Gastrocnemius medialis (tissue), 4 donors: ENCODE measurements at regions not wholly inside any gene's neighbourhood (a gene's known extent, or its start where the extent isn't known, plus 50 kb on each side); places are given as distances from the start of the nearest gene placed in this dataset.

ENCODE experiments used
- ATAC-seq, 2 donors: fragments of 150-250 bp; one replicate each; pipeline ENCODE4 v1.9.1; 2016
- DNase-seq, 2 donors: peaks; one replicate each; pipeline ENCODE4 v3.0.0-alpha.2; 2019
- H3K27ac ChIP-seq, 4 donors: fragments of 200-600 bp; sonication (generic); 1 replicate in 1 of 4; 2 replicates in 3 of 4; pipeline ENCODE4 v1.5.1; 2016 to 2018; ENCODE audit warnings: mild to moderate bottlenecking in 2 of 4, moderate library complexity in 1 of 4
- H3K27me3 ChIP-seq, 3 donors: fragments of 200-600 bp; sonication (generic) in 2 of 3; 1 replicate in 1 of 3; 2 replicates in 2 of 3; pipeline versions ENCODE4 v1.5.1 to v1.6.0; 2016 to 2019; ENCODE audit warnings: mild to moderate bottlenecking in 1 of 3, moderate library complexity in 1 of 3
- H3K36me3 ChIP-seq, 2 donors: fragments of 200-600 bp; sonication (generic) in 1 of 2; one replicate each; pipeline ENCODE4 v1.5.1; 2017 to 2018
- H3K4me1 ChIP-seq, 2 donors: fragments of 200-600 bp; sonication (generic) in 1 of 2; one replicate each; pipeline ENCODE4 v1.5.1; 2016 to 2017; ENCODE audit warnings: mild to moderate bottlenecking in 2 of 2
- H3K4me3 ChIP-seq, 4 donors: fragments of 200-600 bp; sonication (generic) in 3 of 4; 1 replicate in 1 of 4; 2 replicates in 3 of 4; pipeline ENCODE4 v1.5.1; 2016 to 2019; ENCODE audit warnings: mild to moderate bottlenecking in 2 of 4
- H3K9me3 ChIP-seq, 3 donors: fragments of 200-600 bp; sonication (generic) in 2 of 3; 1 replicate in 1 of 3; 2 replicates in 2 of 3; pipeline ENCODE4 v1.5.1; 2016 to 2019
- CTCF ChIP-seq, 5 experiments: fragments of 450-650 bp in 3 of 5; fragments of 200-600 bp in 2 of 5; sonication (generic) in 2 of 5; IDR thresholded peaks in 4 of 5; conservative IDR thresholded peaks in 1 of 5; 1 replicate in 4 of 5; 2 replicates in 1 of 5; pipeline ENCODE4 v1.5.1; 2016 to 2019; ENCODE audit warnings: antibody characterized with exemption in 5 of 5, mild to moderate bottlenecking in 3 of 5, moderate library complexity in 3 of 5
- POLR2A ChIP-seq, 2 donors: fragments of 450-650 bp; IDR thresholded peaks; one replicate each; pipeline ENCODE4 v1.6.1; 2017; ENCODE audit warnings: antibody characterized with exemption in 2 of 2, mild to moderate bottlenecking in 2 of 2, moderate library complexity in 2 of 2
- in situ Hi-C, 4 donors: fragments of 200-750 bp; cut with MboI; loops; one replicate each; pipeline versions ENCODE4 v1.15.0 to v1.8.0; 2017; ENCODE audit warnings: low sequenced_read_pairs in 4 of 4
- intact Hi-C: fragments of 100-400 bp; cut with DNase I; formaldehyde crosslinking; loops from one replicate; pipeline ENCODE4 v1.15.1; 2023; ENCODE audit warnings: low total_unique reads

- H3K36me3 ChIP-seq: no peaks in the 10 kb centered on the region
- in situ Hi-C loops: no loop called here
- ATAC-seq (no peak), DNase-seq (no peak)
- TF ChIP-seq CTCF (IDR thresholded peaks at IDR 0.05 in 4 of 5, conservative IDR thresholded peaks at IDR 0.05 in 1 of 5) (no peak), POLR2A (IDR thresholded peaks at IDR 0.05) (no peak)
- H3K27ac ChIP-seq: no peak overlapping the region
- H3K9me3 ChIP-seq: peaks cover 0 to 4% (median 0%) of the 10 kb centered on the region in 3 donors
- H3K4me1 ChIP-seq: no peaks in the 10 kb centered on the region
- intact Hi-C loops: no loop called here
- no peaks in the 10 kb centered on the region for H3K27me3 ChIP-seq
- H3K4me3 ChIP-seq: no peak overlapping the region
Measured at GRCh38 chr12:61701471-61701870, 558.7 kb upstream of the USP15 start.

DNA sequence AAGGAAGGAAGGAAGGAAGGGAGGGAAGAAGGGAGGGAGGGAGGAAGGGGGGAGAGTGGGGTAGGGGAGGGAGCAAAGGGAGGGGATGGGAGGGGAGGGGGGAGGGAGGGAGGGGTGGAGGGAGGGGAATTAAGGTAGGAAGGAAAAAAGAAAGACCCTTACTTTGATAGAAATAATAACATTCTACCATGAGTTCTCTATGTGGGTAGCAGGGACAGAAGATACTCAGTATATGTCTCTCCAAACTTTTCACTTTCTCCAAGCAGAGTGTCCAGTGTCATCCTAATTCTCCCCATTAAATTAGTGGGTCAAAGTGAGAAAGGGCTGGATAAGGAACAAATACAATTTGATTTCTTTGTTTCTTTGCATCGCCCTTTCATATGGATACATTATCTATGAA is 553.4 kb upstream of the USP15 start:
- Histone ChIP-seq H3K4me3 (no peak overlapping the region), H3K36me3 (no peaks in the 10 kb centered on the region), H3K4me1 (no peaks in the 10 kb centered on the region), H3K9me3 (no peaks in the 10 kb centered on the region), H3K27ac (no peak overlapping the region), H3K27me3 (no peaks in the 10 kb centered on the region)
- TF ChIP-seq POLR2A (IDR thresholded peaks at IDR 0.05) (no peak), CTCF (IDR thresholded peaks at IDR 0.05 in 4 of 5, conservative IDR thresholded peaks at IDR 0.05 in 1 of 5) (no peak)
- no peak for ATAC-seq
- DNase-seq: no peak
- intact Hi-C loops (no loop called here), in situ Hi-C loops (no loop called here)

GRCh38 chr12:61713121-61713520 is 547.1 kb upstream of the USP15 start:
- H3K27me3 ChIP-seq: no peaks in the 10 kb centered on the region
- ATAC-seq: no peak
- in situ Hi-C loops (no loop called here), intact Hi-C loops (no loop called here)
- no peak for DNase-seq
- TF ChIP-seq POLR2A (IDR thresholded peaks at IDR 0.05): no peak
- no peak for TF ChIP-seq CTCF (IDR thresholded peaks at IDR 0.05 in 4 of 5, conservative IDR thresholded peaks at IDR 0.05 in 1 of 5)
- H3K27ac ChIP-seq: no peak overlapping the region
- no peaks in the 10 kb centered on the region for H3K4me1 ChIP-seq
- no peak overlapping the region for H3K4me3 ChIP-seq
- H3K9me3 ChIP-seq: no peaks in the 10 kb centered on the region
- no peaks in the 10 kb centered on the region for H3K36me3 ChIP-seq

- intact Hi-C loops: no loop called here
- in situ Hi-C loops: no loop called here
Measured at GRCh38 chr12:61717986-61718385, 542.2 kb upstream of the USP15 start.

More at GRCh38 chr12:61717986-61718385, 542.2 kb upstream of the USP15 start:
- DNase-seq: no peak
- Histone ChIP-seq H3K36me3 (no peaks in the 10 kb centered on the region), H3K9me3 (no peaks in the 10 kb centered on the region), H3K4me1 (no peaks in the 10 kb centered on the region), H3K4me3 (no peak overlapping the region), H3K27me3 (no peaks in the 10 kb centered on the region), H3K27ac (no peak overlapping the region)
- no peak for ATAC-seq
- TF ChIP-seq POLR2A (IDR thresholded peaks at IDR 0.05) (no peak), CTCF (IDR thresholded peaks at IDR 0.05 in 4 of 5, conservative IDR thresholded peaks at IDR 0.05 in 1 of 5) (no peak)
